OCI-LY7 (cell line): ENCODE measurements at regions not wholly inside any gene's neighbourhood (a gene's known extent, or its start where the extent isn't known, plus 50 kb on each side); places are given as distances from the start of the nearest gene placed in this dataset.

ENCODE experiments used
- BruUV-seq: library from RNA; stranded (reverse); fragments of 400-500 nt; replicated peaks from 2 replicates; lab custom pipeline; 2021; lab: Mats Ljungman, UMichigan
- CTCF ChIA-PET: fragments of 300-600 bp; sonication (Branson Sonifier 250); formaldehyde crosslinking; loops from one replicate; lab custom pipeline; 2022; ENCODE audit warnings: antibody characterized with exemption; ENCODE audit not compliant: unreplicated experiment; lab: Charles Lee
- POLR2A ChIA-PET: fragments of 300-600 bp; sonication (Branson Sonifier 250); formaldehyde crosslinking; loops from one replicate; lab custom pipeline; 2022; ENCODE audit warnings: antibody characterized with exemption; lab: Charles Lee
- DNase-seq: peaks from one replicate; pipeline ENCODE4 v3.0.0-alpha.2; 2015; ENCODE audit warnings: low spot score
- H2AFZ ChIP-seq: fragments of 200-600 bp; sonication (generic), shearing (Covaris generic); 2 replicates; pipeline ENCODE4 v1.6.1; 2014; ENCODE audit warnings: mild to moderate bottlenecking, antibody characterized with exemption, low read length, moderate library complexity
- H3K27ac ChIP-seq: fragments of 200-600 bp; sonication (generic); 2 replicates; pipeline ENCODE4 v1.5.1; 2014; ENCODE audit warnings: mixed run types, low read depth, mild to moderate bottlenecking, moderate library complexity, low read length, inconsistent platforms; ENCODE audit not compliant: poor library complexity, severe bottlenecking
- H3K36me3 ChIP-seq: fragments of 200-600 bp; sonication (generic); 2 replicates; pipeline ENCODE4 v1.6.1; 2014; ENCODE audit warnings: mild to moderate bottlenecking, antibody characterized with exemption, low read length, moderate library complexity, mixed read lengths; ENCODE audit not compliant: insufficient read depth
- H3K4me1 ChIP-seq: fragments of 200-600 bp; sonication (generic); 2 replicates; pipeline ENCODE4 v1.5.1; 2014; ENCODE audit warnings: mild to moderate bottlenecking, low read length; ENCODE audit not compliant: insufficient read depth, poor library complexity, severe bottlenecking
- H3K4me2 ChIP-seq: fragments of 200-600 bp; sonication (generic); 2 replicates; pipeline ENCODE4 v1.6.1; 2014; ENCODE audit warnings: mild to moderate bottlenecking, low read length
- H3K4me3 ChIP-seq: fragments of 200-600 bp; sonication (generic); 2 replicates; pipeline ENCODE4 v1.5.1; 2014; ENCODE audit warnings: mild to moderate bottlenecking, low read depth, low read length; ENCODE audit not compliant: poor library complexity, severe bottlenecking
- H3K79me2 ChIP-seq: fragments of 200-600 bp; sonication (generic); 2 replicates; pipeline ENCODE4 v1.6.1; 2016; ENCODE audit warnings: low read depth, mild to moderate bottlenecking, low read length, moderate library complexity, mixed read lengths; ENCODE audit not compliant: insufficient read depth
- H3K9me2 ChIP-seq: fragments of 200-600 bp; sonication (generic); 2 replicates; pipeline ENCODE4 v1.6.1; 2016; ENCODE audit warnings: mild to moderate bottlenecking, low read length, mixed read lengths; ENCODE audit not compliant: insufficient read depth
- H3K9me3 ChIP-seq: fragments of 200-600 bp; sonication (generic); 2 replicates; pipeline ENCODE4 v1.6.1; 2014; ENCODE audit warnings: mild to moderate bottlenecking, mixed run types, low read length, mixed read lengths
- H4K20me1 ChIP-seq: fragments of 200-600 bp; sonication (generic); 2 replicates; pipeline ENCODE4 v1.6.1; 2014; ENCODE audit warnings: mild to moderate bottlenecking, antibody characterized with exemption, low read length, moderate library complexity, mixed read lengths; ENCODE audit not compliant: insufficient read depth
- CTCF ChIP-seq: fragments of 200-600 bp; sonication (generic); conservative IDR thresholded peaks from 2 replicates; pipeline ENCODE4 v1.5.1; 2014; ENCODE audit warnings: mild to moderate bottlenecking, antibody characterized with exemption, low read length, moderate library complexity, mixed read lengths
- EZH2phosphoT487 ChIP-seq: fragments of 200-600 bp; sonication (generic); IDR thresholded peaks from 2 replicates; pipeline ENCODE4 v1.6.1; 2018; ENCODE audit warnings: low read depth, borderline replicate concordance, mild to moderate bottlenecking, mixed run types, antibody characterized with exemption, low read length, moderate library complexity, mixed read lengths
- intact Hi-C: fragments of 100-400 bp; cut with micrococcal nuclease; formaldehyde crosslinking; loops from one replicate; pipeline ENCODE4 v1.10.0; 2022; ENCODE audit not compliant: unreplicated experiment

DNA sequence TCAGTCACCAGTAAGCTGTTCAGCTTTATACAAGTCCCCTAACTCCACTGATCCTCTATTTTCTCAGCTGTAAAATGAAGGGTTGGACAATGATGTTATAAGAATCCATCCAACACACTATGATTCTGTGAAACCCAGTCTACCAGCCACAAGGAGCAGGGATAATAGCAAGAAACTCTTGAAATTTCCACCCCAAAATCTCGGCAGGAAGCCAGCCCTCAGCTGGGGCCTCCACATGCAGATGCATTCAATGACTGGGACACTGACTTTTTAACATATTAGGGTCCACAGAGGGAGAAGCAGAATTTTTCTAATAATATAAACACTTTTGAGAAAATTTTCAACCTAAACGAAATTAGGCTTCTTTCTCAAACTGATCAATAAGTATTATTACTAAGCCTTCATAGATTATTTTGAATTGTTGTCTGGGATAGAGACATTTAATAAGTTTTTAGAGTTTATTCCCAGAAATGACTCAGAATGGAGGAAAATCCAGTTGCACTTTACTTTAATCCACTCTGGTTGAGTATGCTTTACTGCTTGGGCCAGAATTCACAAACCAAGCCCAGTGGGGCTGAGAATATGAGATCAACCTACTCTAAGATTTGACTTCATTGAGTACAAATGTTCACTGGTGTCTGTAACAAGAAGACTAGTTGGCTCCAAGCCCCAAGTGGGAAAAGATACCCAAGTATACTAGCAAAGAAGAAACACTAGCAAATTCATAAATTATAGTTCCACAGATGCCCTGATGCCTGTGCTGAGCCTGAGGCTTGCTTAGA is 168.6 kb downstream of the C7orf25 start:
- no peaks in the 10 kb centered on the region for H4K20me1 ChIP-seq
- intact Hi-C loops = no loop called here
- no peak overlapping the region for H3K4me2 ChIP-seq
- H3K4me3 ChIP-seq = no peak overlapping the region
- H3K27ac ChIP-seq = no peak overlapping the region
- no TSS peak for BruUV-seq
- TF ChIP-seq CTCF (no peak), EZH2phosphoT487 (no peak)
- ChIA-PET POLR2A (no interaction called here), CTCF (no interaction called here)
- no peak for DNase-seq
- H3K9me3 ChIP-seq = no peaks in the 10 kb centered on the region
- no peaks in the 10 kb centered on the region for H3K36me3 ChIP-seq
- no peak overlapping the region for H2AFZ ChIP-seq
- H3K4me1 ChIP-seq = no peaks in the 10 kb centered on the region
- H3K9me2 ChIP-seq = no peaks in the 10 kb centered on the region
- H3K79me2 ChIP-seq = no peaks in the 10 kb centered on the region

DNA sequence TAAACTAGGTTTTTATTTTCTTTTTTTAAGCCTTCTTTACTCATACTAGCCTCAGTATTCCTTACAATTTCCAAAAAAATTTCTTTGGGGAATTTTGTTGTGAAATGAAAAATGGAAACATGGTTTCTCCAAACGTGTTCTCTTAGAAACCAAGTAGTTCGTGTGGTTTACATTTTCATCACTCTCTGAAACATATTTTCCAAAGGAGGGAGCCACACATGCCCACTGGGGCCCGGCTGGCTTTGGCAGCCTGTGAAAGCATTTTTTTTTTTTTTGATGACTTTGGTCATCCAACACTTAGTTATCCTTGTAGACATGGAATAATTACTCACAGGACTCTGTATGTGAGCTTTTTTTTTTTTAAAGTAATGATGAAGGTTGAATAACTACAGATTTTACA is 169.6 kb downstream of the C7orf25 start:
- intact Hi-C loops = no loop called here
- H3K4me2 ChIP-seq = no peak overlapping the region
- H3K9me3 ChIP-seq = no peaks in the 10 kb centered on the region
- no peak overlapping the region for H3K4me3 ChIP-seq
- TF ChIP-seq EZH2phosphoT487 = no peak
- no peak for TF ChIP-seq CTCF
- no peaks in the 10 kb centered on the region for H4K20me1 ChIP-seq
- CTCF ChIA-PET = no interaction called here
- no peak overlapping the region for H3K27ac ChIP-seq
- POLR2A ChIA-PET = interaction anchor here (0.5 kb wide), 1 partner anchor 476 kb away, joined by 3 read pairs; no protein-coding TSS in a partner anchor
- H3K4me1 ChIP-seq = no peaks in the 10 kb centered on the region
- no peaks in the 10 kb centered on the region for H3K79me2 ChIP-seq
- no peak for DNase-seq
- no TSS peak for BruUV-seq
- H3K36me3 ChIP-seq = no peaks in the 10 kb centered on the region
- no peak overlapping the region for H2AFZ ChIP-seq
- no peaks in the 10 kb centered on the region for H3K9me2 ChIP-seq

- no TSS peak for BruUV-seq
- Histone ChIP-seq H3K27ac (no peak overlapping the region), H3K79me2 (no peaks in the 10 kb centered on the region), H4K20me1 (no peaks in the 10 kb centered on the region), H3K4me3 (no peak overlapping the region), H3K9me3 (no peaks in the 10 kb centered on the region), H3K36me3 (no peaks in the 10 kb centered on the region), H3K4me1 (no peaks in the 10 kb centered on the region), H3K4me2 (no peak overlapping the region), H2AFZ (no peak overlapping the region), H3K9me2 (no peaks in the 10 kb centered on the region)
- DNase-seq = no peak
- ChIA-PET POLR2A (interaction anchor here (0.6 kb wide), 1 partner anchor 122 kb away, joined by 4 read pairs; no protein-coding TSS in a partner anchor), CTCF (no interaction called here)
- TF ChIP-seq EZH2phosphoT487 (no peak), CTCF (no peak)
- intact Hi-C loops = no loop called here
Observed at GRCh38 chr7:42740408-42740807, 171.5 kb downstream of the C7orf25 start.
